Activated CD4-positive, CD25-positive, alpha-beta regulatory T cell treated with anti-CD3 and anti-CD28 coated beads, Interleukin-2, amount 50 U/mL, for 24 hours (primary cell): ENCODE measurements at regions not wholly inside any gene's neighbourhood (a gene's known extent, or its start where the extent isn't known, plus 50 kb on each side); places are given as distances from the start of the nearest gene placed in this dataset.

Experiments used
- ATAC-seq, 2 donors: fragments of 150-1000 bp; cut with Tn5 transposase; one replicate each; pipeline ENCODE4 v1.10.0; 2021; ENCODE audit warnings: mild to moderate bottlenecking in 1 of 2, moderate library complexity in 1 of 2

GRCh38 chr18:46324087-46324955 lies 220.1 kb downstream of the HAUS1 start:
- peak in 1 of 2 donors; percentile 36 for ATAC-seq

GRCh38 chr18:46325895-46326294 lies 221.7 kb downstream of the HAUS1 start:
- ATAC-seq: no peak

GRCh38 chr18:46329736-46330246 lies 225.6 kb downstream of the HAUS1 start:
- ATAC-seq: no peak

- no peak for ATAC-seq
These were observed 227.1 kb downstream of the HAUS1 start for GRCh38 chr18:46331316-46331715.

- no peak for ATAC-seq
These were observed 228.2 kb downstream of the HAUS1 start for GRCh38 chr18:46332286-46332801.

GRCh38 chr18:46332921-46333341 lies 228.7 kb downstream of the HAUS1 start:
- no peak for ATAC-seq

DNA sequence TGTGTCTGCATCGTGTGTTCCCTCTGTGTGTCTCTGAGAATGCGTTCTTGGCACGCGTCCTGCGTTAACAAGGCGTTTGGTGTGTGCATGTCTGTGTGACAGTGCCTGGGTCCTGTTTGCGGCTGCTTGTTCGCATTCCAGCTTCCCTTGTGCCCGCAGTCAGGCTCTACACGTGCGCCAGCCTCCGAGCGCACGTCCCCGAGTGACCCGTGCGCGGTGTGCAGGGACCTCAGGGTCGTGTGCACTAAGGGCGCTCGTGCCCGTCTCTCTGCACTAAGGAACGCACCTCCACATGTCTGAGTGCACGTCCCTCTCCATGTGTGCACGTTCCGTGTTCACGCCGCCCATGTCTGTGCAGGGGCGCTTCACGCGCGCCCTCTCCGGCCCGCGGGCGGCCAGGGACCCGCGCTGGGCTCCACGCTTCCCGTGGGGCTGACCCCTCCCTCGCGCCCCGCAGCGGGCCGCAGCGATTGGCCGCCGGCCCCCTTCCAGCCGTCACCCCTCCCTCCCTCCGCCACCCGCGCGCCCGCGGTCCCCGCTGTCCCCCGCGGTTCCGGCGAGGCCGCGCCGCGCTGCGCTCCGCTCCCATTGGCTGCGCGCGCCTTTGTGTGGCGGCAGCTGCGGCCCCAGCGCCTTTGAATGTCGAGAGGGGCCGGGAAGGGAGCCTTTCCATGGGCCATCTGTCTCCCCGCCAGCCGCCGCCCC lies 229.4 kb downstream of the HAUS1 start:
- ATAC-seq: peak in 1 of 2 donors; percentile 55

DNA sequence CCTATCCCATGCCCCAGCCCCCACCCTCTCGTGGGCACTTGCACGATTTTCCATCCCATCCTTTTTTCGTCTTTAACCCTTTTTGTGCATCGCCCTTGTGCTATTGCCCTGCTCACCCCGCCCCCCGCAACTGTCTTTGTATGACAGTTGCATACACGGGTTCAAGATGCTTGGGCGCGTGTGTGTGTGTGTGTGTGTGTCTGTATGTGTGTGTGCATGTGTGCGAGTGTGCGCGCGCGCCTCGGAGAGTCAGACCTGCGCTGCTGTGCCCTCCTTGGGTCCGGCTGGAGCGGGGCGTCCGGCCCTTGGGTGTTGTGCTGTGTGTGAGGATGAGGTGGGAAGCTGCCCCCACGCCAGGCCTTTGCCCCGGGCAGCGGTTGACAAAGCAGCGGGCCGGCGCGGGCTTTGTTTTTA lies 230.7 kb downstream of the HAUS1 start:
- no peak for ATAC-seq

DNA sequence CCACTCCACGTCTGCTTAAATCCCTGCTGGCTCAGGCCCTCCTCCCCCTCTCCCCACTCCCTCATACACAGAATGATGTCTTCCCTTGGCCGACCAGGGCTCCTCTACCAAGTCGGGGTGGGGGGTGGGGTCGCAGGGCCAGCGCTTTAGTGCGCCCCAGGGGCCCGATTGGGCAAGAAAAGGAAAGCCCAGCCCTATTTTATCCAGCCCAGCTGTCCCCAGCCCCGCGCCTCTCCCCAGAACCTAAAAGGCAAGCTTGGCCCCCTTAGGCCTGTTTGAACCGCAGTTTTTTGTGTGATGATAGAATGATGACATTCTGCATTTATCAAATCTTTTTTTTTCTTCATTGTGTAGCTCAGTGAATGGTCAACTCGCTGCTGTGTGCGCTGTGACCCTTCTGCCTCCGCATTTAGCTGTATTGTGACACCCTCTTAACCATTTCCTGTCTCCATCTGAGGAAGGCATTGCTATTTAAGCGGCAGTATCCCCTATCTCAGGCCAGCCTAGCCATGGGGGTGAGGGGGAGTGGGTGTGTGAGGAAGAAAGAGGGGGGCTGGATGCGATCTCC lies 231.4 kb downstream of the HAUS1 start:
- no peak for ATAC-seq

GRCh38 chr18:46336278-46337111 lies 232.3 kb downstream of the HAUS1 start:
- no peak for ATAC-seq

DNA sequence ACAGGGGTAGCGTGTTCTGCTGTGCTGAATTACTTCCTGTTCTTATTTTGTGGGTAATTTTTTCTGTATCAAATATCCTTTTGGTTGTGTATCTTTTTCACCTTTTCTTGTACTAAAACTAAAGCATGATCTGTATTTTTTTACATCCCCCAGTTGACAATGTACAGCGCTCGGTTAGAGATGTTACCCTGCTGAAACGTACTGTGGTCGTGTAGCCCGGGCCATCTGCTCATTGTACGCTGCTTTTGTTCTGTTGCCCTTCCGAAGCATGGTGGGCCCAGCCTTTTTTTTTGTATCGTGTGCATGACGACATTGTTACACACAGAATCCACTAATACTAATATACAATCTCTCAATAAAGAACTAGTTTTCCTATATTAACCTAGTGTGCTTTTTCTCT lies 233.1 kb downstream of the HAUS1 start:
- no peak for ATAC-seq

- ATAC-seq: no peak
These were observed 234.0 kb downstream of the HAUS1 start for GRCh38 chr18:46338205-46338604.

DNA sequence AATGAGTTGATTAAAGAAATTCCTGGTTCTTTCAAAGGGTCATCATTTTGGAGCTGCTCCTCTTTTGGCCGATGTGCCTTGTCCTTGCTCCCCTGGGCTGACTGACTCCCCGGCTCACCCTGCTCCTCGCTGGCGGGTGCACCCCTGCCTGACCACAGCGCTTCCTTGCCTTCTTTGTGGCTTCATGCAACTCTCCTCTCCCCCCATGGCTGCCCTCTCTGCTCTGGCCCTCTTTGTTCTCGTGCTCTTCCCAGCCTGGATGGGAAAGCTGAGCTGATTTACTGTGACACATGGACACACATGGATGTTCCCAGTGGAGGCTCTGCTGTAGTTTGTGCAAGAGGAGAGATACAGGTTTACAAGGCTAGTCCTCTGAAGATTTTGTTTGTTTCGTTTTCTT lies 234.6 kb downstream of the HAUS1 start:
- ATAC-seq: no peak

- ATAC-seq: no peak
These were observed 236.5 kb downstream of the HAUS1 start for GRCh38 chr18:46340716-46341115.

DNA sequence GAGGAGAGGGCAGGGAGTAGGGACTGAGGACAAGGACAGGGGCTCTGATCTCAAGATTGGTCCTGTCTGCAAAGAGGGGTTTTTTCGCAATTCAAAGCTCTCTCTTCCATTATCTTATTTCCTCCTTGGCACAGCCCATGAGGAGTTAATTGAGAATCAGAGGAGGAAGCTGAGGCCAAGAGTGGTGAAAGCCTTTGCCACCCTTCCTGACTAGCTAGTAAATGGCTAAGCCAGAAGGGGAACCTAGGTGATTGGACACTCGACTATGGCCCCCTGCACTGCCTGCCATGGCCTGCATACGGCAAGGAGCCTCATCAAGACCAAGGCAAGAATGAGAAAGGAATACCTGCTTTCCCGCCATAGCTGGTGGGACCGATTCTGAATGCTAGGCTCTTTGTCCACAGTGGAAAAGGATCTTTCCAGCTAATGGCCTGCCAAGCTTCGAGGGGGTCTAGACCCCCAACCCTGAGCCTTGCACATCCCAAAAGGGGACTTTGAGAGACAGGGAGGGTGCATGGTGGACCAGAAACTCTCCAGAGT lies 237.9 kb downstream of the HAUS1 start:
- ATAC-seq: no peak

DNA sequence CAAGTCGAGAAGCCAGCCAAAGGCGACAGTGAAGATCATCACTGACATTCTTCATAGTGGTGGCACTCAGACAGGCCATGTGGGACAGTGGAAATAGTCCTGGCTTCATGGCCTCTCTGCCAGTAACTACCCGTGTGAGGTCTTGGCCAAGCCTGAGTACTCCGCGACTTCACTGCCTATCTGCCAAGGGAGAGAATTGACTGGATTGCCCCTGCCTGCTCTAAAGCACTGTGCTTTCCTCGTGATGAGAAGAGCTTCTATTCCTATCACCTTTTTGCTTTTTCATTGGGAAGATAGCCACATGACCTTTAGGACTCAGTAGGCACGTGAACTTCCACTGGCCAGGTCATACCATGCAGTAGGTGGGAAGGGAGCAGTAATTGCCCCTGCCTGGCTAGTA lies 239.3 kb downstream of the HAUS1 start:
- ATAC-seq: no peak

GRCh38 chr18:46343931-46344372 lies 239.8 kb downstream of the HAUS1 start:
- ATAC-seq: peak; percentile 70 to 71

DNA sequence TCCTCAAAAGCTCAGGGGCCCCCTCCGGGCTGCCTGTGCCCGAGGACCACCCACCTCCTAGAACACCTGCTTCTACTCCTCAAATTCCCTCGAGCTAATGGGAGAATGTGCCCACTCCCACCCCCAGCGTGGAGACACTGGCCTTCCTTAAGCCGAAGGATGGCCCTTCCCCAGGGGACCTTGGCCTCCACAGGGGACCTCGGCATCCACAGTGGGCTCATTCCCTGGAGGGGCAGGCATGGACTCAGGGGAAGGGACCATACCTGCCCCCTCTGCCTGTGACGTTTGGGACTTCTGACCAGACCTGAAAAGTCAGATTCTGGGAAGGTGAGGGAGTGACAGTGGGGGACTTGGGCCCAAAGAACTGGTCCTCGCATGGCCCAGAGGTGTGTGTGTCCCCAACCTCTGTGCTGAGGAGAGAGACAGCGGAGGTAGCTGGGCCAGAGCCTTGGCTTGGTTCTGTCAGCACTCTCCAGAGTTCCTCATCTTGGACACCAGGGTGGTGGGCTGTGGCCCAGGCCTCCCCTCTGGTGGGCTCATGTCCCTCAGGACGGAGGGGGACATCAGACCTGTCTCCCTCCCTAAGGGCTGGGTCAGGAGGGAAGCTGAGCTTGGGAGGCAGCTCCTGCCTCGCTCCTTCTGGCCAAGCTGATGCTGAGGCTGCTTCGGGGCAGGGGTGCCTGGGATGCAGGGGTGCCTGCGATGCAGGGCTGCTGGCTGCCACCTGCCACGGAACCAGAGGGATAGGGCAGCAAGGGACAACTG lies 240.4 kb downstream of the HAUS1 start:
- ATAC-seq: no peak

DNA sequence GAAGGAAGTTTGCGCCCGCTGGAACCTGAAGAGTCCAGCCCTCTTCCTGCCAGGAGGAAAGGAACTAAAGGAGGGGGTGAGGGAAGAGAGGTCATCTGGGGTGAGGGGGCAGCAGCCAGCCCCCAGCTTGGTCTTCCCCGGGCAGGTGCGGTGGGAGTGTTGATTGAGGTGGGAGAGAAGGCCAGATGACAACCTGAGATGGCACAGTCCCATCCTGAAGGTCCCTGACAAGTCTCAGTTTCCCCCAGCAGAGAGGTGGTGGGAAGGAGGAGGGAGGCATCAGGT lies 240.9 kb downstream of the HAUS1 start:
- ATAC-seq: no peak

- ATAC-seq: no peak
These were observed 242.0 kb downstream of the HAUS1 start for GRCh38 chr18:46346213-46346612.

GRCh38 chr18:46346896-46347630 lies 242.9 kb downstream of the HAUS1 start:
- no peak for ATAC-seq
